Suppressor macrophage (primary cell): ENCODE measurements at regions not wholly inside any gene's neighbourhood (a gene's known extent, or its start where the extent isn't known, plus 50 kb on each side); places are given as distances from the start of the nearest gene placed in this dataset.

Experiments used
- DNase-seq, 4 experiments: peaks; one replicate each; pipeline ENCODE4 v3.0.0-alpha.2; 2020 to 2022

DNA sequence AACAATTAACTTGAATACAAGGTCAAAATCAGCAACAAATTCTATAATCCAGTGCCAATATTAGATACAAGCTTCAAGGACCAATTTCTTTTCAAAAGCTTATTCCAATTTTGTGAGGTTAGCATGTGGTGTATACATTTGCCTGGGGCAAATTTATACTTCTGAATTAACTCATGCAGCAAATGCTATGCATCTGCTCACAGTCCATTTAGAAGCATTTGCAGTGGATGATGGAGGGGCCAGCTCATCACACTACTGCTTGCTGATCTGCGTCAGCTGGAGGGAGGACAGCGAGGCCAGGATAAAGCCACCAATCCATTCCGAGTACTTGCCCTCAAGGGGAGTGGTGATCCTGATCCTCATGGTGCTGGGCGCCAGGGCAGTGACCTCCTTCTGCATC lies 474.3 kb upstream of the KIF2A start:
- DNase-seq = no peak

DNA sequence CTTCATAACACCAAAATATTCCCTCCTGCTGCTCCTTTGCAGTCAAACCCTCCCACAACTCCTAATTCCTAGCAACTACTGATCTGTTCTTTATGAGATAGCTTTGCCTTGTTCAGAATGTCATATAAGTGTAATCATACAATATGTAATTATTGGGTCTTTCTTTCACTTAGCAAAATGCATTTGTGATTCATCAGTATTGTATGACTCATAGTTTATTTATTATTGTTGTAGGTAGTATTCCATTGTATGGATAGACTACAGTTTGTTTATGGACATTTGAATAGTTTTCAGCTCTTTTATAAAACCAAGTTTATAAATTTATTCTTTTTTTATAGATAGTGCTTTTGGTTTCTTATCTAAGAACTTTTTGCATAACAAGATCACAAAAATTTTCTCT lies 468.2 kb upstream of the KIF2A start:
- no peak for DNase-seq

DNA sequence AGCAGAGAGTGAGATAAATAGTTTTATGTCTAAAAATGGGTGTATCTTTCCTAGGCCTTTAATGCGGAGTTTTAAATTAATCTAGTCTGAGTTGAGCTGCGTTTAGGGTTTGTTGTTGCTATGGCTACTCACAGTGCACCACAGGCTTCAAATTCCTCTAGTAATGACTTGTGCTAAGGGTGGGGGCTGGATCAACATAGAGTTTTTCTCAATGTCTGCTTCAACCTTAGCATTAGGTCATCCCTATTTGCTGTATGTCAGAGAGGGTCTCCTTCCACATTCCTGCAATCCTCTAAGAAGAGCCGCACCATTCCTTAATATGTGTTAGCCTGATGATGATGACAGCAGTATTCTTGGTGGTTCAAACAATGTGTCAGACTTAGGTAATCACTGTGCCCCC lies 465.6 kb upstream of the KIF2A start:
- no peak for DNase-seq

DNA sequence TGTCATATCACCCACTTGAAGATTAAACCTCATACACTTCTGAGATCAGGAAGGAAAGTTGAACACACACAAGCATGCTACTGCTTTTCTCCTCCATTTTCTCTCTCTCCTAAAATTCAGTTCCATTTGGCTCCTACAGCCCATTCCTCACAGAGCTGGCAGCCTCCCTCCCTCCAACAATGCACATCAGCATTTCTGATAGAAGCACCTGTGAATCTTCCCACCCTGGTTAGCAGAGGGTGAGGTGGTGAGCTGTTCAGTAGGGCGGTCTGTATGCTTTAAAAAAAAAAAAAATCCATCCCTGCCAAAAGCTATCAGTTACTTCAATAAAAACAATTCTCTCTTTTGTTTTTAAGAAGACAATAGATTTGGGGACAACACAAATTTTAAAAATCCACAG lies 463.2 kb upstream of the KIF2A start:
- no peak for DNase-seq

DNA sequence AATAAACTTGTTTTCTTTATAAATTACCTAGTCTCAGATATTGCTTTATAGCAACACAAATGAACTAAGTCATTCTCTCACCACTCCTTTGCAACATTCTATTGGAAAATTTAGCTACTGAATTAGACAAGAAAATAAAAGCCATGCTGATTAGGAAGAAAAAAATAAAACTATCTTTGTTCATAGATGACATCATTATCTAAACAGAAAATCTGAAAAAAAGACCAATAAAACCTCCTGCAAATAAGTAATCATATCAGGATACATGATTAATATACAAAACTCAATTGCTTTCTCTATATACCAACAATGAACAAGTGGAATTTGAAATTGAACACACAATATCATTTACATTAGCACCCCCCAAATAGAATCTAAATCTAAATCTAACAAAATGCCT lies 455.3 kb upstream of the KIF2A start:
- DNase-seq = no peak

DNA sequence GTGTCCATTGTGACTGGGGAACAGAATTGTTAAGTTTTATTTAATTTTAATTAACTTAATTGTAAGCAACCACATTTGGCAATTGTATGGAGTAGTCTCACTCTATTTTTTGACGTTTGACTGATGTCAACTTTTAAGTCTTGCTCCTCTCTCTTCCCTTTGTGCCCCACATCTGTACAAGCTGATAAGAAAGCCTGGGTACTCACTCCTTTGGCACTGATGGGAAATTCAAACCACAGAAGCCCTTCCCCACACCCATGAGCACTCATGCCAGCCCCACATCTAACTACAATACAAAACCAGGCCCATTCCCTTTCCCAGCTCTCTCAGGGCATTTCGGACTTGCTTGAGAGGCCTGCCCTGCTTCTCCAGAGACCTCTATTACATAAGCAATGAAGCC lies 451.5 kb upstream of the KIF2A start:
- DNase-seq = no peak

DNA sequence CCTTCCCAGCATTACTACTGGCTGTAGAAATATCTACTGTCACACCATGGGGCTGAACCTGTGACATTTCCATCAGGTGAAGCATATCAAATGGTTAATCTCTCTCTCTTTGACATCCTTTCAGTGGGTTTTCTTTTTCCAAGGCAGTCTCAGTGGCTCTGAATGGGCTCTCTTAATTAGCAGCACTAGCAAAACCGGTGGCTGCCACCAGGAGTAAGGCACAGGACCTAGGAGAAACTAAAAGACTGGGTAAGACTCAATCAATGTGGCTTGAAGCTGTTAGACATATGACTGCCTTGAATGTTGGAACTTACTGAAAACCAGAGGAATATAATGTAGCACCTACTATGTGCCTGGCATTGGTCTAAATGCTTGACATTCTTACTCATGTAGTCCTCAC lies 445.0 kb upstream of the KIF2A start:
- no peak for DNase-seq

DNA sequence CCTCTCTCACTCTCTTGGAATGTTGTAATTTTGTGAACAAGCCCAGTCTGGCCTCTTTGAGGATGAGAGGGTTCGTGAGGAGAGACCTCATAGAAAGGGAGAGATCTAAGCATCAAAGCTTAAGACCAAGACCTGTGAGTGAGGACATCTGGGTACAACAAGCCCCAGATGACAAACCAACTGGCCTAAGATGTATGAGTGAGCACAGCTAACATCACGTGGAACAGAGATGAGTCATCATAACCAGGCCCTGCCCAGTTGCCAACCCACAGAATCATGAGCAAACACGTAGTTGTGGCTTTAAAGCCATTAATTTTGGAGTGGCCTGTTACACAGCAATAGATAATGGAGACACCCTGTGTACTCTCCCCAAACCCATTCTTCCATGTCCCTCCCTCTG lies 439.1 kb upstream of the KIF2A start:
- DNase-seq = peak; percentile 23 to 51 (median 50)

DNA sequence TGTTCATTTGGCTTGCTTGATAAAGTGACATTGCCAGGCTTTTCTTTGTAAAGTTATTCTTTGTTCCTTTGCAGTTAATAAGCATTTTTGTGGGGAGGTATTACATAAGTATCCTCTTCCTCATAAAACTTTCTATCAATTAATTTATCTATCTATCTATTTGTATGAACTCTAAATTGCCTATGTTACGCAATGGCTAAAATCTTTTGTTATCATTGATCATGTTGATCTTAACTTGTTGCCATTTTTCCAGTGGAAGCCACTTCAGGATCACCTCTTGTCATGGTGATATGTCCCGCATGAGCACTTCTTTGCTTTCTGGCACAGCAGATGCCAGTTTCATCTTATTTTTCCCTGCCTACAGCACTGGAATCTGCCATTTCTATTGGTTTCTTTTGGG lies 436.7 kb upstream of the KIF2A start:
- DNase-seq = no peak

DNA sequence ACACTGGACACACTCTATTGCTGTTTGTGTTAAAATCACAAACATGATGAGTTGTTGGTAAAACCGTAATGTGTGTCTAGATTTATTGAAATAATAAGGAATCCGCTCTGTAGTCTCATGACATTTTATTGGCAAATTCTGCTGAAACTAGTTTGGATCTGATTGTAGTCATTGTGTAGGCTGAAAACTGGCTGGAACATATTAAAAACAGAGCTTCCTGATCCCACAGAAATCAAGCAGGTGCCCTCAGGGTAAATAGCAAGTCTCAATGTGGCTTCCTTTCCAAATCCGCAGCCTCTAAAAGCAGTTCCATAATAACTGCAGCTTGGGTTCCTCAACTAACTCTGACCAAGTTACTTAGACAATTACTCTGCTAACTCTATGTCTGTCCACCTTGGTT lies 427.5 kb upstream of the KIF2A start:
- no peak for DNase-seq

DNA sequence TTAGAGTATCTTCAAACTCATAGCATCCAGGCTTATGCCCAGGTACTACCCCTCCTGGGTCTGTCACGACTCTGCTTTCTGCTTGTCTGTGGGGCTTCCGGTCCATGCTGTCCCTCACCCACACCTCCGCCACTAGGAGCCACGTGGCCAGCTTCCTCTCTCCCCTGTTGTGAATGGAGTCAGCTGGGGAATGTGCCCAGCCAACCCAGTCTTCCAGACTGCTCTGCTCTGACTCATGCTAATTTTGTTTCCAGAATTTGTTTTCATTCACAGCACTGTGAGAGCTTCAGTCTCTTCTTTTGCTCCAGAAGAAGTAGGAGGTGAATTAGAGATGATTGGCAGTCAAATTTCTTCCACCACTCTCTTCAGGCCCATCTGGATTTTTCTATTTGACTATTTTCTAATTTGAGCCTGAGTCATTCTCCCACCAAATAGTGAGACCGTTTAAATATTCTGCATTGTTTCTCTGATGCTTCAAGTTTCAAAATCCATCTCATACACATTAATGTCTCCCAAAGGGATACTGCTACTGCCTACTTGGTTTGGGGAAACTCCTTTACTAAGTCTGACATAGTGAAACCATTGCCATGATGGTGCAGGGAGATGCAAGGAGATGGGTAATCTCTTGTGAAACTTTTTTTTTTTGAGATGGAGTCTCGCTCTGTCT lies 424.1 kb upstream of the KIF2A start:
- DNase-seq = no peak

DNA sequence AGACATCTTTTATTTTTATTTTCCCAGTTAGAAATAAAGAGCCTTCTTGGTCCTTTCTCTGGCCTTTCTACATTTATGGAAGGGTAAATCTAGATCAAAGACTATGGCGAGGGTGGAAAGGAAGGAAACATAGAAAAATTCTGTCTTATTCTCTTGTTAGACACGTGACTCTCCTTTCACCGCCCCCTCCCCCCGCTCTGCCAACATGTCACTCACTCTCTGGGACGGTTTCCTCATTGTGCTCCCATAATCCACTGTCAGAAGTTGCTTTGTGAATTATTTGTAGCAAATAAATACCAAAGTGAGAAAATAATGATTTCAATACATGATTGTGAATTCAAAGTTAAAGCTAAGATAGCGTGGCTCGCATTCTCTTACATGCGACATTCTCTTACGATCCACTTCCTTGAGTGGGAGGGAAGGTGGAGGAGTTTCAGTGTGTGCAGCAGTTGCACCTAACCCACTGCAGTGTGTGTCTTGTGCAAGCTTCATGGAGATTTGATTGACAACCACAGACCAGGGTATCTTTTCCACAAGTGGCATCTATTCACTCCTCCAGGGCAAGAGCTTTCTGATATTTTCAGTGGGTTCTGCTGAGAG lies 423.0 kb upstream of the KIF2A start:
- DNase-seq = no peak

DNA sequence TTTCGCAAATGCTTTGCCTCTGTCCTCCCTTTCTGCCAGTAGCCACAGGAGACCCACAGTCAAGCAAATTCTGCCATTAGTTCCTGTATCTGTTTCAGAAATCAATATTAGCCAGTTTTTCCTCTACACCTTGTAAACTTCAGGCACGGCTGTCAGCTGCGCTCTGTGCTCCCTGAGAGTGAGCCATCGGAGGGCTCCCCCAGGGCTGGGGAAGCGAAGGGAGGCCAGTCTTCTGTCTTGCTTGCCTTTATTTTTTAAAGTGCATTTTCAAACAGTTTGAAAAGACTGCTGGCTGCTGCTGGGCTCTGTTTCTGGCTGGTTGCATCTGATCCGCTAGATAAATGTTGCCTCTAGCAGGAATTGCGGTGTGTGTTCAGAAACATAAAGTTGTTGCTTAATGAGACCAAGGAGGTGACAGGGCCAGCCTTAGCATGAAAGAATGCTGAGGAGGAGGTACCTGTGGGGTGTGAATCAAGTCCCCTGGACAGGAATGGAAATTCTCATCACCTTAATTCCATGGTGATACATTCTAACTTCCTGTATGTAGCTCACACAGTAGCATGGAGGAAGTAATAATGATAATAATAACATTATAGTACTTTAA lies 421.7 kb upstream of the KIF2A start:
- no peak for DNase-seq

DNA sequence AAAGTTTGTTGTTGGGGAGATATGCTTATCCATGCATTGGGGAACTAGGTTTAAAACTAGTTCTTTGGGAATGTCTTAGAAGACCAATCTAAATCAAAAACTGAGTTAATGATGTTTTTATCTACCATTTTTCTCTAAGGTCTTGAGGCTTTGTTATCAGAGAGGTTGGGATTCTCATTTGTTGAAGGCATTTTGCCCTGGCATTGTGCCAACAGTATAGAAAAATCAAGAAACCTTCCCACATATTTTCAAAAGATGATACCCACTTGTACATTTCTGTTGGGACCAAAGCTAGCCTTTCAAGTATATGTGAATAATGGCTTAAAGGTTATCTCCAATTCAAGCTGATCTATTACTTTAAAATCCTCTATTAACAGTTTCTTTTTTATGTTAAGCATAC lies 419.8 kb upstream of the KIF2A start:
- DNase-seq = no peak

DNA sequence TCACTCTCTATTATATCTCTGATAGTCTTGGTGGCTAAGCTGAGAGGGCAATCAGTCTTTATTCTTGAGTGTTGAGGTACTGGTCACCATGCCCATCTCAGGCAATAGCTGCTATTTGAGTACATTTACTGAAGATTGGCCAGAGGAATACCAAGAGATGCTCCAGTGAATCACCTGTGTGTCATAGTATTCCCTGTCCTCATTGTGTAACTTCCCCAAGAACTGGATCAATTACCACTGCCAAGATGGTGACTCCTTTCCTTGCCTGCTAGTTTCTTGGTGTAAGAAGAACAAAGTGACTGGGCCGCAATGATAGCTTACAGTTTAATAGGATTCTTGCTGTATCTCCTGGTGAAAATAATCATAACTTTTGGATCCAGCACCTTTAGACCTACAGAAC lies 418.7 kb upstream of the KIF2A start:
- DNase-seq = no peak

DNA sequence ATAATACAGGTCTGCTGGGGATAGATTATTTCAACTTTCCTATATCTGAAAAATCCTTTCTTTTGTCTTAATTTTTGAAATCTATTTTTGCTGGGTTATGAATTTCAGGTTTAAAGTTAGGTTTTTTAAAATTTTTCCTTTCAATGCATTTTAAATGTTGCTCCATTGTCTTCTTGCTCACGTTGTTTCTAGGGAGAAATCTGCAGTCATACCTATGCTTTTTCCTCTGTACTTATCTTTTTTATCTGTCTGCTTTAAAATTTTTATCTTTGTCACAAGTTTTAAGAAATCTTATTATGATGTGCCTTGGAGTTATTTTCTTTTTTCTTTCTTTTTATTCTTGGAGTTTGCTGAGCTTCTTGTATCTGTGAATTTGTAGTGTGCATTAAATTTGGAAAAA lies 412.0 kb upstream of the KIF2A start:
- no peak for DNase-seq

DNA sequence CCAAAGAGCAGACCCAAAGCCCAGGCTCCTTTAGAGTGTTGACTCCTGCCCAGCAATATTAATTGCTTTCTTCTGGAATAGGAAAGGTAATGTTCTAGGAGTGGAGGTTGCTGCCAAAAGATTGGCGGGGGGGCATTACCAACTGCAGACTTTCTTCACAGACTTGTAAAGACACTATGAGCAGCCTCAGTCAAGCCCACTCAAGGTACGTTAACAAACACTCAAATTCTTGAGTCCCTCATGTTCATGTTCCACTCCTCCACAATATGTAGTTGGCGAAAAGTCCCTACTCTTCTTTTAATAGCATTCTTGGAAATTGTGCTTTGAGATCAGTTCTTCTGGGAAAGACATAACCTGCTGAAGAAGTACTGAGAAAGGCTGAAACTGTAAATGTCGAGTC lies 409.2 kb upstream of the KIF2A start:
- DNase-seq = no peak

DNA sequence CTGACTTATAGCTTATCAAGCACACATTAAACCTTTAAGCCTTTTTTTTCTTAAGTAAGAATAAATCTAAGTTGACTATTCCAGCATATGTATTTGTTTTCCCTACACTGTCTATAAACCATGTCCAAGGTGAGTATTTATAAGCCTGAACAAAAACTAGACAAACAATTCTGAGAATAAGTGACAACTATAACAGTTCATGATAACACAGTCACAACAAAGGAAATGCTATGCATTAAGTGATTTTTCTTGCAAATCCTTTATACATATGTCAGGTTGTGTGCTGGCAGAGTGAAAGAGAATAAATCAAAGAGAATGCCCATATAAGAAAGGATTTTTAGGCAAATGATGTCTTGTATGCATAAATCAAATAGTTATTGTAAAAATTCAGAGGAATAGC lies 408.8 kb upstream of the KIF2A start:
- no peak for DNase-seq

DNA sequence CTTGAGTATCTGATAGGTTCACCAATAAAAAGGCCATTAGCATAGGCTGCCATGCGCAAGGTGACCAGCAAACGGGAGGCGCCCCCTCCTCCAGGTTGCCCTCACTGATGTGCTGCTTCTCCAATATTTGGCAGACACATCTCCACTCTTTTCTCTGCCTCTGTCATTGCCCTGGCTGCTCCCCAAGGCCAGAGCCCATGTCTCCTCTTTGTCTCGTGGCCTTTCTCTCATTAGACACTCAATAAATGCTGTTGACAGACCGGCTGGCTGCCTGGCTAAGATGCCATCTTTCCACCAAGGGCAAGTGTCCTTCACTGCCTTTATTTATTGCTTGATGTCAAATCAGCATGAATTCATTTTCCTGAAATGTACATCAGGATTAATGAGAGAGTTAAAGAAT lies 404.0 kb upstream of the KIF2A start:
- no peak for DNase-seq

DNA sequence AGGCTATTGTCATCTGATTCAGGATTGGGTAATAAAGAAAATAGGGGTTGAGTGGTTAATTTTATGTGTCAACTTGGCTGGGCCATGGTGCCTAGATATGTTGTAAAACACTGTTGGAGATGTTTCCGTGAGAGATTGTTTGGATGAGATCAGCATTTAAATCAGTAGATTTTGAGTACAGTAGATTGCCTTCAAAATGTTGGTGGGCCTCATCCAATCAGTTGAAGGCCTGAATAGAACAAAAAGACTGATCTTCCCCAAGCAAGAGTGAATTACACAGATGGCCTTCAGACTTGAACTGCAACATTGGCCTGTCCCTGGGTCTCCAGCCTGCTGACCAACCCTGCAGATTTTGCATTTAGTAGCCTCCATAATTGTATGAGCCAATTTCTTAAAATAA lies 401.3 kb upstream of the KIF2A start:
- DNase-seq = no peak

DNA sequence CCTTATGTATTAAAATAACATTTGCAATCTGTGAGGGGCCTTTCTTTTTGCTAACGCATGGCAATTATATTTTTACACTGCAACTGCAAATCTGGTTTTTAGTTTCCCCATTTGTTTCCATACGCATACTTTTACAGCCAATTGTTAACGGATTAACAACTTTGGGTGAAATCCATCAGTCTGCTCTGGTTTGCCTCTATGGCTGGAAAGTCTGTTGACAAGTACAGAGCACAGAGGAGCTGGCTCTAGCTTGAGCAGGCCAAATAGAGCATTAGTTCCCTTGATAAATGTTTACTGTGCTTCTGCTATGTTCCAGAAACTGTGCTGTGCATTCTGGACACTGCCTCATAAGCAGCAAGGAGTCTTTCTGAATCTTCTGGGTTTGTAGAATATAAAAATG lies 400.4 kb upstream of the KIF2A start:
- no peak for DNase-seq

DNA sequence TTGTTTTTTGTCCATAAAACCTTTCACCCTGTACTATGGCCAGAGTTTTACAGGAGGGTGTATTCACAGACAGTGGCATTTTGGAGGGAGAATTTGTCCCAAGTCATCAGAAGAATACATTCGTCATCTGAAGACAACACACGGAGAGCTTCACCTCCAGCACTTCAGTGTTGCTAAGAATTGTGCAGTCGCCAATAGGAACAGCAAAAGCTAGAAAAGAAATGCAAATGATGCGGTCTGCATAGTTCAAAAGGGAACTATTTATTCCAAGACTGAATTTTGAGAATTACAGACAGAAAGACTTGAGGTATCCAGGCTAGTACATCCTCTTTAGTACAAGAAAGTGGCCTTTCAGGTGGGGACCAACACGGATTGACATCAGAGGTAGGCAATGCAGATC lies 399.2 kb upstream of the KIF2A start:
- DNase-seq = no peak

DNA sequence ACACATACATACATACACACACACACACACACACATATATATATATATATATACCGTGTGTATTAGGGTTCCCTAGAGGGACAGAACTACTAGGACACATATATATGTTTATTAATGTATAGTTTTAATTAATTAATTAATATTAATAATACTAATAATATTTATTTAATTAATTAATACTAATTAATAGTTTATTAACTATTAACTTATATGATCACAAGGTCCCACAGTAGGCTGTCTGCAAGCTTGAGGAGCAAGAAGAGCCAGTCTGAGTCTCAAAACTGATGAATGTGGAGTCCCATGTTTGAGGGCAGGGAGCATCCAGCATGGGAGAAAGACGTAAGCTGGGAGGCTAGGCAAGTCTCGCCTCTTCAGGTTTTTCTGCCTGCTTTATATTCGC lies 398.0 kb upstream of the KIF2A start:
- DNase-seq = no peak

DNA sequence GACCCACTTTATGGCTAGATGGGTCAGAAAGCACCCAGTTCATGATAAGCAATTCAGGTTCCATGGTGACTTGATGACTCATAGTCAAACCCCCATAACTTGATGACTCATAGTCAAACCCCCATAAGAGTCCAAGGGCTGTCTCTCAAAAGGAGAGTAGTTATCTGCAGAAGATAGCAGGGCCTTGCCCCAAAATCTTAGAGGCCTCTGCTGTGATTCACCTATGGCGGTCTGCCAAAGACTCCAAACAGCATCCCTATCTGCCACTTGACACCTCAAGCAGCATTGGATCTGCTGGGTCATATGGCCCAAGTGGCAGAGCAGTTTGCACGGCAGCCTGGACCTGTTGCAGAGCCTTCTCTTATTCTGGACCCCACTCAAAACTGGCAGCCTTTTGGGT lies 395.2 kb upstream of the KIF2A start:
- no peak for DNase-seq

DNA sequence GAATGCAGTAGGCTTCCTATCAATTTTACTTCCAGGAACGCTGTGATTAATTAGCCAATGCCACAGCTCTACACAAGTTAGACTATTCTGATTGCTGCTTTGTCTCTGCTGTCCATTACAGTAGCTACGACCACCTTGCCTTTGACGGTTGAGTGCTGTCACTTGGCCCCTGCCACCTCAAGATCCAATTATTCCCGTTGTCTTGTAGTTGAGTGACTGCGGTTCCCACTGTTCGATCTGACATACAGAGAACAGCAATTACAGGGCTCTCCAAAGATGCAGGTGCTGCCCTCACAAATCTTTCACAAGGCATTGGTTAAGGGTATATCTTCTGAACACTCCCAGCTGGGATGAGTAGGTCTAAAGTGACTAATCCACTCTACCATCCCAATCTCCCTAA lies 393.4 kb upstream of the KIF2A start:
- no peak for DNase-seq
